Transverse colon (tissue), 4 donors: ENCODE measurements at regions not wholly inside any gene's neighbourhood (a gene's known extent, or its start where the extent isn't known, plus 50 kb on each side); places are given as distances from the start of the nearest gene placed in this dataset.

ENCODE experiments used
- CTCF ChIP-seq, 5 experiments: fragments of 200-600 bp in 3 of 5; fragments of 450-650 bp in 2 of 5; sonication (generic) in 3 of 5; IDR thresholded peaks; 1 replicate in 2 of 5; 2 replicates in 3 of 5; pipeline ENCODE4 v1.5.1; 2016 to 2017; ENCODE audit warnings: antibody characterized with exemption in 5 of 5, inconsistent platforms in 3 of 5, mild to moderate bottlenecking in 2 of 5, moderate library complexity in 1 of 5
- EP300 ChIP-seq: sonication (generic); formaldehyde crosslinking; IDR thresholded peaks from one replicate; pipeline ENCODE4 v1.6.1; 2017; ENCODE audit warnings: antibody characterized with exemption, low read depth
- POLR2AphosphoS5 ChIP-seq, 3 donors: sonication (generic); formaldehyde crosslinking; IDR thresholded peaks; one replicate each; pipeline ENCODE4 v1.6.1; 2016; ENCODE audit warnings: antibody characterized with exemption in 3 of 3

GRCh38 chr6:138692978-138693909 lies 80.3 kb upstream of the CCDC28A start:
- TF ChIP-seq POLR2AphosphoS5 (IDR thresholded peaks at IDR 0.05) (peak; percentile 65 to 83 (median 75)), CTCF (IDR thresholded peaks at IDR 0.05) (no peak), EP300 (no peak)
